RWPE1 (cell line): ENCODE measurements at regions not wholly inside any gene's neighbourhood (a gene's known extent, or its start where the extent isn't known, plus 50 kb on each side); places are given as distances from the start of the nearest gene placed in this dataset.

Experiments
- CTCF ChIA-PET: fragments of 350-600 bp; sonication (Branson Sonifier 250); formaldehyde crosslinking; extraction: SDS; loops from one replicate; lab custom pipeline; 2021; lab: Yijun Ruan, JAX
- POLR2A ChIA-PET: fragments of 400-600 bp; formaldehyde crosslinking; extraction: SDS; loops from one replicate; lab custom pipeline; 2020; ENCODE audit warnings: antibody characterized with exemption; ENCODE audit not compliant: low non-redundant PET; lab: Yijun Ruan, JAX
- DNase-seq: peaks from one replicate; pipeline ENCODE4 v3.0.0; 2012; ENCODE audit warnings: low spot score
- H3K27ac ChIP-seq: fragments of 450-650 bp; 2 replicates; pipeline ENCODE4 v1.5.1; 2017
- CTCF ChIP-seq: fragments of 450-650 bp; conservative IDR thresholded peaks from 2 replicates; pipeline ENCODE4 v1.5.1; 2017; ENCODE audit warnings: low read depth, mild to moderate bottlenecking

DNA sequence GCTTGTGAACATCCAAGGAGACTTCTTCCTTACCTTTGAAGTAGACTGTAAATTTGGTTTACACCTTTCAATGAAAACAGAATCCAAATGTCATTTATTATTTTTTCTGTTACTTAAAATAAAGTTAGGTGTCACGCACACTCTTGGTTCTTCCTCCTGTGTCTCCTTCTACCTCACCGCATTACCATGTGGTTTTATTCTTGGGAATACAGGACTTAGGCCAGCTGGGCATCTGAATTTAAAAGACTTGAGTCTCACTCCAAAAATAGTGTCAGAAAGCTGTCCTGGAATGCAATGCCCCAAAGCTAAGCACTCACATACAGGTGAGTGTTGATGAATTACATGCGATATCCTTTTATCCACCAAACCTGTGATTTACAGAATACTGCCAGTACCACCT lies 66.4 kb downstream of the MAF start:
- CTCF ChIA-PET: interaction anchor here (0.7 kb wide), 1 partner anchor 1411 kb away, joined by 3 read pairs; no protein-coding TSS in a partner anchor

DNA sequence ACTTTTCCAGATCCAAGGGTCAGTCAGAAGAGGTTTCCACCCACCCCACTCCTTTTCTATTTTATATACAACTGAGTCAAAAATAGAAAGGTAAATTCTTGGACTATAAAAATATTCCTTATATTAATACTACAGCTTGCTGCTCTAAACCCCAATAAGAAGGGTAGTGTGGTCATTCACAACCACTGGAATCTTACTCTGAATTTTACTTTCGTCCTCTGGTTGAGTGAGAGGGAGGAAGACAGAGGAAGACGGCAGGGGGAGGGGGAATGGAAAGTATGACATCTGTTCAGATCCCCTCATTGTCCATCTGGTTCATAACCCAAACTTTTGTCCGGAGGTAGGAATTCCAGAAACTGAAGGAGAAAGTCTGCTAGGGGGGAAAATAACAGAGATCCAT lies 67.2 kb downstream of the MAF start:
- no peak for DNase-seq
- POLR2A ChIA-PET: no interaction called here
- H3K27ac ChIP-seq: no peak overlapping the region
- CTCF ChIA-PET: interaction anchor here (0.7 kb wide), 1 partner anchor 1410 kb away, joined by 3 read pairs; no protein-coding TSS in a partner anchor
- no peak for TF ChIP-seq CTCF

More for the DNA sequence above, 66.4 kb downstream of the MAF start:
- no peak for TF ChIP-seq CTCF
- H3K27ac ChIP-seq: no peak overlapping the region
- no peak for DNase-seq
- POLR2A ChIA-PET: no interaction called here

- ChIA-PET POLR2A (no interaction called here), CTCF (no interaction called here)
- H3K27ac ChIP-seq: no peak overlapping the region
- TF ChIP-seq CTCF: no peak
- DNase-seq: peak; percentile 19
Observed at GRCh38 chr16:79532785-79533184, 67.8 kb downstream of the MAF start.

DNA sequence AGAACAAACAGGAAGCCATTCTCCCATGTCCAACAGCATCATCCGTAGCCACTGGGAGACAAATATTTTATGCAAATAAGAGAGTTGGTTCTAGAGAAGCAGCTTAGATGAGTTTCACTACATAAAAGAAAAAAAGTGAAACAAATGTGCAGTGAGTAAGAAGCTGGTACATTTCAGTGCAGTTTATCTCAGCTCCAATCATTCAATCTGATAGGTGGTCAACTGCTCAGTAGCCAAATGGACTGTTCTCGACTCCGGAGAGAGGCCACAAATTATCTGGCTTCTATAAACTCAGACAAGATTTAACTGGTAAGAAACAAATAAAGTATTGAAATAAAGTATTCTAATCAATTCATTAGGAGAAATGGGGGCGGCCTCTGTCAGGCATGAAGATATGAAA lies 68.3 kb downstream of the MAF start:
- no peak for DNase-seq
- CTCF ChIA-PET: no interaction called here
- POLR2A ChIA-PET: no interaction called here
- no peak overlapping the region for H3K27ac ChIP-seq
- TF ChIP-seq CTCF: no peak

GRCh38 chr16:79528338-79528737 lies 72.2 kb downstream of the MAF start:
- CTCF ChIA-PET: interaction anchor here (0.8 kb wide), 1 partner anchor 107 kb away, joined by 6 read pairs; no protein-coding TSS in a partner anchor
- POLR2A ChIA-PET: no interaction called here
- no peak for TF ChIP-seq CTCF
- no peak for DNase-seq
- no peak overlapping the region for H3K27ac ChIP-seq

- H3K27ac ChIP-seq: no peak overlapping the region
- TF ChIP-seq CTCF: no peak
- ChIA-PET POLR2A (no interaction called here), CTCF (no interaction called here)
- no peak for DNase-seq
Observed at GRCh38 chr16:79523971-79524370, 76.6 kb downstream of the MAF start.

DNA sequence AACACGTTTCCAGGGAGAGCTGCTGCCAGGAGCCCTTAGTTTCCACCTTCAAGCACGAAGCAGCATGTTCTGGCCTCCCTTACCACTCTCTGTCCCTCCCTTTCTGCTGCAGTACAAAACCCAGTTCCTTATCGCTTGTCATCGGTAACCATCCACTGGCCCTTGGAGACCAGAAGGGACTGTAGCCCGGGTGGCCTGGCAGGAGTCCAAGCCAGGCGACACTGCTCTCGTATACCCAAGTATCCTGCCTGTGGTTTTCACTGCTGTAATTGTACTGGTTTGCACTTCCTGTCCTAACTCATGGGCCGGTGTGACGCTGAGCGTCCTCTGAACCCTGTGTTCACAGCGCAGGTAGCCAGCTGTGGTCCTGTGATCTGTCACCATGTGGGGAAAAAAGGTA lies 81.1 kb downstream of the MAF start:
- no peak for DNase-seq
- ChIA-PET POLR2A (no interaction called here), CTCF (no interaction called here)
- no peak overlapping the region for H3K27ac ChIP-seq
- no peak for TF ChIP-seq CTCF
